Prostate gland (tissue), 2 donors: ENCODE measurements at regions not wholly inside any gene's neighbourhood (a gene's known extent, or its start where the extent isn't known, plus 50 kb on each side); places are given as distances from the start of the nearest gene placed in this dataset.

Experiments used
- DNase-seq: peaks from one replicate; pipeline ENCODE4 v3.0.0-alpha.2; 2019; ENCODE audit warnings: low spot score
- H3K27ac ChIP-seq, 2 donors: fragments of 200-600 bp; sonication (generic); 2 replicates each; pipeline ENCODE4 v1.5.1; 2017 to 2019
- H3K27me3 ChIP-seq: fragments of 200-600 bp; sonication (generic); replicated peaks from 2 replicates; pipeline ENCODE4 v1.5.1; 2019; ENCODE audit not compliant: insufficient read depth
- H3K36me3 ChIP-seq, 2 donors: fragments of 200-600 bp; sonication (generic); 1 replicate in 1 of 2; 2 replicates in 1 of 2; pipeline versions ENCODE4 v1.5.1 to v1.8.1; 2017 to 2019
- H3K4me1 ChIP-seq: fragments of 200-600 bp; sonication (generic); replicated peaks from 2 replicates; pipeline ENCODE4 v1.5.1; 2019
- H3K4me3 ChIP-seq, 2 donors: fragments of 200-600 bp; sonication (generic); 2 replicates each; pipeline ENCODE4 v1.5.1; 2017 to 2019
- H3K9me3 ChIP-seq: fragments of 200-600 bp; sonication (generic); 2 replicates; pipeline ENCODE4 v1.5.1; 2017
- CTCF ChIP-seq, 4 experiments: fragments of 200-600 bp in 2 of 4; fragments of 450-650 bp in 2 of 4; sonication (generic) in 2 of 4; IDR thresholded peaks; 1 replicate in 3 of 4; 2 replicates in 1 of 4; pipeline ENCODE4 v1.5.1; 2016 to 2019; ENCODE audit warnings: antibody characterized with exemption in 4 of 4, mild to moderate bottlenecking in 2 of 4, moderate library complexity in 2 of 4
- POLR2A ChIP-seq: fragments of 450-650 bp; IDR thresholded peaks from one replicate; pipeline ENCODE4 v1.6.1; 2016; ENCODE audit warnings: antibody characterized with exemption, mild to moderate bottlenecking
- POLR2AphosphoS5 ChIP-seq: sonication (generic); formaldehyde crosslinking; IDR thresholded peaks from one replicate; pipeline ENCODE4 v1.6.1; 2017; ENCODE audit warnings: antibody characterized with exemption
- WGBS: methylation state at CpG from one replicate; pipeline ENCODE4 v1.1.5; 2018; 5-methylcytosine and 5-hydroxymethylcytosine counted together
- intact Hi-C: fragments of 100-400 bp; cut with DNase I; formaldehyde crosslinking; loops from one replicate; pipeline ENCODE4 v1.14.2; 2022

GRCh38 chr16:79393564-79393963 lies 207.0 kb downstream of the MAF start:
- Histone ChIP-seq H3K27me3 (no peaks in the 10 kb centered on the region), H3K9me3 (no peaks in the 10 kb centered on the region), H3K4me3 (no peak overlapping the region), H3K4me1 (no peaks in the 10 kb centered on the region), H3K27ac (no peak overlapping the region), H3K36me3 (no peaks in the 10 kb centered on the region)
- WGBS: 85% methylated on average over 2 of the region's 2 CpGs
- no peak for DNase-seq
- intact Hi-C loops: no loop called here
- TF ChIP-seq POLR2A: no peak
- no peak for TF ChIP-seq POLR2AphosphoS5
- TF ChIP-seq CTCF (IDR thresholded peaks at IDR 0.05): no peak

- DNase-seq: no peak
- intact Hi-C loops: no loop called here
- 59% methylated on average over 4 of the region's 4 CpGs for WGBS
Observed at GRCh38 chr16:79393127-79393526, 207.4 kb downstream of the MAF start.

GRCh38 chr16:79392081-79392480 lies 208.5 kb downstream of the MAF start:
- TF ChIP-seq POLR2AphosphoS5 (no peak), POLR2A (no peak)
- Histone ChIP-seq H3K27ac (no peak overlapping the region), H3K36me3 (no peaks in the 10 kb centered on the region), H3K4me1 (no peaks in the 10 kb centered on the region), H3K27me3 (no peaks in the 10 kb centered on the region), H3K9me3 (no peaks in the 10 kb centered on the region), H3K4me3 (no peak overlapping the region)
- DNase-seq: no peak
- intact Hi-C loops: no loop called here

More at GRCh38 chr16:79393127-79393526, 207.4 kb downstream of the MAF start:
- Histone ChIP-seq H3K4me1 (no peaks in the 10 kb centered on the region), H3K27me3 (no peaks in the 10 kb centered on the region), H3K36me3 (no peaks in the 10 kb centered on the region), H3K9me3 (no peaks in the 10 kb centered on the region), H3K27ac (no peak overlapping the region), H3K4me3 (no peak overlapping the region)
- TF ChIP-seq POLR2AphosphoS5 (no peak), POLR2A (no peak), CTCF (IDR thresholded peaks at IDR 0.05) (no peak)

DNA sequence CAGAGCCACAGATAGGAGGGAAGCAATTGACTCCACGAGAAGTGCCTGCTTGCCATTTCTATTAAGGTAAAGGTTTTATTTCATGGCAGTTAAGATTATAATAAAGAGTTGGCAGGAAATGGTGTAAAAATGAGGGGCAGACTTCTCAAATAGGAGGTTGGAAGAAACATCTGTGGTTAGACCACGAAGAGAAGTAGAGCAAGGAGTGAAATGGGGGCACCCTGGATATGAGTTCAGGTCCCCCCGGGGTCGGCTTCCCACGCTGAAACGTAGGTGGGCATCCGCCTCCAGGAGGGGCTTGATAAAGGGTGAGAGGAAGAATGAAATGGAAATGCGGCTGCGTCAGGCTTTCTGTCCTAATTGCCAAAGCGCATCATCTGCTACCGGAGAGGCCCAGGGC lies 209.1 kb downstream of the MAF start:
- no peak for DNase-seq
- WGBS: 88% methylated on average over 11 of the region's 11 CpGs
- Histone ChIP-seq H3K36me3 (no peaks in the 10 kb centered on the region), H3K4me1 (no peaks in the 10 kb centered on the region), H3K27me3 (no peaks in the 10 kb centered on the region), H3K4me3 (no peak overlapping the region), H3K9me3 (no peaks in the 10 kb centered on the region), H3K27ac (no peak overlapping the region)
- intact Hi-C loops: no loop called here
- no peak for TF ChIP-seq POLR2AphosphoS5
- no peak for TF ChIP-seq POLR2A
- no peak for TF ChIP-seq CTCF (IDR thresholded peaks at IDR 0.05)

- intact Hi-C loops: no loop called here
- Histone ChIP-seq H3K36me3 (no peaks in the 10 kb centered on the region), H3K9me3 (no peaks in the 10 kb centered on the region), H3K4me1 (no peaks in the 10 kb centered on the region), H3K27ac (no peak overlapping the region), H3K27me3 (no peaks in the 10 kb centered on the region), H3K4me3 (no peak overlapping the region)
- 20% methylated on average over 9 of the region's 9 CpGs for WGBS
- DNase-seq: no peak
- TF ChIP-seq POLR2AphosphoS5 (peak; percentile 28), POLR2A (no peak), CTCF (IDR thresholded peaks at IDR 0.05) (no peak)
Observed at GRCh38 chr16:79390481-79391051, 210.0 kb downstream of the MAF start.
